22Rv1 (cell line): ENCODE measurements at regions not wholly inside any gene's neighbourhood (a gene's known extent, or its start where the extent isn't known, plus 50 kb on each side); places are given as distances from the start of the nearest gene placed in this dataset.

Experiments
- H3K27ac ChIP-seq: fragments of 450-650 bp; 2 replicates; pipeline ENCODE4 v1.5.1; 2017
- ZFX ChIP-seq: fragments of 450-650 bp; IDR thresholded peaks from 2 replicates; pipeline ENCODE4 v1.6.1; 2017; ENCODE audit warnings: antibody characterized with exemption, borderline replicate concordance
- TF ChIP-seq, protein P1 (sequence below): fragments of 450-650 bp; IDR thresholded peaks from 2 replicates; pipeline ENCODE4 v1.5.1; 2017; ENCODE audit warnings: mild to moderate bottlenecking

DNA sequence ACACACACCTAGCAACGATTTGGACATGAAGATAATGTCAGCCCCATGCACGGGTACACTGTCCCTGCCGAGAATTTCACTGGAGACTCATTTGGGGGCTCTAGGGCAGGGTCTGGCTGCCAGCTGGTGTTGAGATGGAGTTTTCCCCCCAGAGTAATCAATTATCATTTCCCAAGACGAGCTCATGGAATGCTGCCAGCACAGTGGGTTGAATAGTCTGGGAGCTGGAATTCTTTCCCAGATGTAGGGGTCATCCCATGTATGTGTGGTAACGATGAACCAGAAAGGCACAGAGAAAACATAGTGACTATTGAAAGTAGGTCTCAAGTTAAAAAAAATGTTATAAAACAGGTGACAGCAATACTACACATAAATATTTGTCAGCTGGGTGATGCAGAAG, 579.9 kb downstream of the MAFB start:
- no peak overlapping the region for H3K27ac ChIP-seq
- TF ChIP-seq ZFX, result no peak
- TF ChIP-seq, protein P1, sequence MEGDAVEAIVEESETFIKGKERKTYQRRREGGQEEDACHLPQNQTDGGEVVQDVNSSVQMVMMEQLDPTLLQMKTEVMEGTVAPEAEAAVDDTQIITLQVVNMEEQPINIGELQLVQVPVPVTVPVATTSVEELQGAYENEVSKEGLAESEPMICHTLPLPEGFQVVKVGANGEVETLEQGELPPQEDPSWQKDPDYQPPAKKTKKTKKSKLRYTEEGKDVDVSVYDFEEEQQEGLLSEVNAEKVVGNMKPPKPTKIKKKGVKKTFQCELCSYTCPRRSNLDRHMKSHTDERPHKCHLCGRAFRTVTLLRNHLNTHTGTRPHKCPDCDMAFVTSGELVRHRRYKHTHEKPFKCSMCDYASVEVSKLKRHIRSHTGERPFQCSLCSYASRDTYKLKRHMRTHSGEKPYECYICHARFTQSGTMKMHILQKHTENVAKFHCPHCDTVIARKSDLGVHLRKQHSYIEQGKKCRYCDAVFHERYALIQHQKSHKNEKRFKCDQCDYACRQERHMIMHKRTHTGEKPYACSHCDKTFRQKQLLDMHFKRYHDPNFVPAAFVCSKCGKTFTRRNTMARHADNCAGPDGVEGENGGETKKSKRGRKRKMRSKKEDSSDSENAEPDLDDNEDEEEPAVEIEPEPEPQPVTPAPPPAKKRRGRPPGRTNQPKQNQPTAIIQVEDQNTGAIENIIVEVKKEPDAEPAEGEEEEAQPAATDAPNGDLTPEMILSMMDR, result no peak

DNA sequence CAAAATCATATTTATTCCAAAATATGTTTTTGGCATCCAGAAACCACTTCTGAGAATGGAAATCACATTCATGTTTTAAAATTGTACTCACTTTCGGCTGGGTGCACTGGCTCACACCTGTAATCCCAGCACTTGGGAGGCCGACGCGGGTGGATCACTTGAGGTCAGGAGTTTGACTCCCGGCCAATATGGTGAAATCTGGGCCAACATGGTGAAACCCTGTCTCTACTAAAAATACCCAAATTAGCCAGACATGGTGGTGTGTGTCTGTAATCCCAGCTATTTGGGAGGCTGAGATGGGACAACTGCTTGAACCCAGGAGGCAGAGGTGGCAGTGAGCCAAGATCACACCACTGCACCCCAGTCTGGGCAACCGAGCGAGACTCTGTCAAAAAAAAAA, 580.7 kb downstream of the MAFB start:
- TF ChIP-seq ZFX, result no peak
- TF ChIP-seq, protein P1, result no peak
- no peak overlapping the region for H3K27ac ChIP-seq

DNA sequence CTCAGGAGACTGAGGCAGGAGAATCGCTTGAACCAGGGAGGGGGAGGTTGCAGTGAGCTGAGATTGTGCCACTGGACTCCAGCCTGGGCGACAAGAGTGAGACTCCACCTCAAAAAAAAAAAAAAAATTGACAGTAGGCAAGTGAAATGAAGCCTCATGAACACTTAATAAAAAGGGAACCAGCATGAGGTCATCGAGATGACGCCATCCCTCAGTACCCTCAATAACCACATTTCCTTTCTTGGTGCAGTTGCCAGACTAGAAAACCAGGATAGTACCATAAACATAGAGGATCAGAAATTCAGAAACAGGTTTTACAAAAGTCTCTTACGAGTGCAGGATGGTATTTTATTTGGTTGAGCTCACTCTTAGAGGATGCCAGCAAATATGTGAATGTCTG, 584.1 kb downstream of the MAFB start:
- H3K27ac ChIP-seq, result no peak overlapping the region
- no peak for TF ChIP-seq ZFX

DNA sequence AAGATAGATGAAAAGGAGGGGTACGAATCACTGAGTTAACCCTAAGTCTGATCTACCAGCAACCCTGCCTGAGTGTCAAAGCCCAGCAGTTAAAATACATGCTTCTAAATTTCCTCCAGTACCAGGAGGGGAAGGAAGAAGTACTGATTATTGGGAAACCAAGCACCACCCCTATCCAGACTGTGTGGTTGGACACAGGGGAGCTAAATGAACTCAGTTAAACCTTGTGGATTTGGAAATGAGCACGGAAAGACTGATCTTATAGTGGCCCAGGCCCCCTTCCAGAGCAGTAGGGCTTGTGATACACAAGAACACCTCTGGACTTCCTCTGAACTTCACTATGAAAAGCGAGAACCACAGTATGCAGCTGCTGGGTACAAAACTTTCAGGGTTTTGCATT, 585.6 kb downstream of the MAFB start:
- no peak for TF ChIP-seq ZFX
- TF ChIP-seq, protein P1, result no peak
- H3K27ac ChIP-seq, result no peak overlapping the region

DNA sequence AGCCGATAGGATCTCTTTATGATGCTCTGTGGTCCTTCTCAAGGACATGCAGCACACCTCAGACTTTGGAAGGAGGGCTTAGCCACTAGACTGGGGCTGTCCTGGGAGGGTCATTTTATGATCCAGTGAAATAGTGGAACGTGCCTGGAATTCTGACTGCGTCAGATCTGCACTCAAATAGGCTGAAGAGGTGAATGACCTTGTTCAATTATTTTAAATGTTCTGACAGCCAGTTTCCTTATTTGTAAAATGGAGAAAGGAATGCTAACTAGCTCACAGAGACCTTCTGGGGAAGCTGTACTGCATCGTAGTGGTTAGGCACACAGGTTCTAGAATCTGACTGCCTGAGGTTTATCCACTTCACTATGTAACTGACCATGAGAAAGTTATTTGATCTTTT, 587.5 kb downstream of the MAFB start:
- no peak for TF ChIP-seq ZFX
- TF ChIP-seq, protein P1, result no peak
- no peak overlapping the region for H3K27ac ChIP-seq

DNA sequence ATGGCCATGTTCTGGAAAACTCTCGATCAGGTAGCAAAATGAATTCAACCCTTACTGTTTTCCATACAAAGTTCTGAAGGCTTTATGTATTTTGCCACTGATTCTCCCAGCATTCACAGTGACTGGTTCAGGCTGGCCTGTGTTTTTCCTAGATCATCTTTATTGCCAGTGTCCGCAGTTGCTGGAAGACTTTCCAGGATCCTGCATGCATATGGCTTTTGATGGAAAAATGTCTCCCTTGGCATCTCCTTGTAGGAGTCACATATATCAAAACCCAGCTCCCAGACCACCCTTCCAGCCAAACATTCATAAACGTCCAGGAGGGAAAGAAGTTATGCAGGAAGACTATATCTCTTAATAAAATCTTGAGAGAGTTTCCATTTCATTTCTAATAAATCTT, 588.8 kb downstream of the MAFB start:
- TF ChIP-seq, protein P1, result no peak
- TF ChIP-seq ZFX, result no peak
- no peak overlapping the region for H3K27ac ChIP-seq

DNA sequence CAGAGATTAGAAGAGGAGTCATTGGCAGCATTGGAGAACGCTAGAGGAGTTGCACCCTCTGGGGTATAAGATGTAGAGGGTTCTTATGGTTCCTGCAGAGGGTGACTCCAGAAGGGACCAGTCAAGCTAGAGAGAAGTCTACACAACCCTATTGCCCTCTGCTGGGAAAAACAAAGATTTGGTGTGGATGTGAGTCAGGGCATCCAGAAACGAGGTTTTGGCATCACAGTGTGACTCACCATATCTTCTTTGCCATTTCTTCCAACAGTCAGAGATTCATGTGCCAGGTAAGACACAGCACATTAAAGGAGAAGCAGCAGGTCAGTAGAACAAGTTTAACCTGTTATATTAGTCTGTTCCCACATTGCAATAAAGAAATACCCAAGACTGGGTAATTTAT, 598.8 kb downstream of the MAFB start:
- no peak for TF ChIP-seq ZFX
- TF ChIP-seq, protein P1, result no peak
- no peak overlapping the region for H3K27ac ChIP-seq

DNA sequence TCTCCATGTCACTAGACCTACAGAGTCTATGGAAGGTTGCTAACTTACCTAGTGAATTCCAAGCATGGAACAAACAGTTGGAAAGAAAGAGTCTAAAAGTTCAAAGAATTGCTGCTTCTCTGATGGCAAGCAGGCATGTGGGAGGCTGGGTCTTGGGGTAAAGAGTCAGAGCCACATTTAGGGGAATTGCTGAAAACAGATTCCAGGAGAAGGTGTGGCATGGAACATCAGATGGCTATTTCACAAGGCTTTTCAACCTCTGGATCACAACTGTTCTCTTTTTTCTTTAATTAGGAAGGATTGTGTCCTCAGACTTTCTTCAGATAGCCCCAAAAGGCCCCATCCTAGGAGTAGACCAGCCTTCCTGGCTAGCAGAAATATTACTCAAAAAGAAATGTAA, 601.5 kb downstream of the MAFB start:
- H3K27ac ChIP-seq, result no peak overlapping the region
- TF ChIP-seq, protein P1, result no peak
- no peak for TF ChIP-seq ZFX
